ENCODE measurements at regions not wholly inside any gene's neighbourhood (a gene's known extent, or its start where the extent isn't known, plus 50 kb on each side); places are given as distances from the start of the nearest gene placed in this dataset.

- Histone ChIP-seq H3K9ac (ENCODE audit: low read length) (no peak overlapping the region), H3K4me3 (ENCODE audit: low read length) (no peak overlapping the region), H3K79me2 (replicated peaks; ENCODE audit: insufficient read depth, low read length) (no peaks in the 10 kb centered on the region), H4K20me1 (ENCODE audit: insufficient read depth) (no peaks in the 10 kb centered on the region), H3F3A (ENCODE audit: insufficient read depth, low read length, poor library complexity, severe bottlenecking) (no peaks in the 10 kb centered on the region), H3K36me3 (ENCODE audit: insufficient read depth, low read length) (no peaks in the 10 kb centered on the region), H3K9me3 (ENCODE audit: low read length) (no peaks in the 10 kb centered on the region), H3K9me2 (ENCODE audit: insufficient read depth, low read length) (no peaks in the 10 kb centered on the region), H3K27ac (ENCODE audit: low read length) (no peak overlapping the region), H3K27me3 (ENCODE audit: insufficient read depth, low read depth, low read length) (no peaks in the 10 kb centered on the region), H2AFZ (ENCODE audit: low read depth, low read length) (no peak overlapping the region), H3K4me2 (ENCODE audit: low read length) (no peak overlapping the region)
- TF ChIP-seq REST (IDR thresholded peaks at IDR 0.05; ENCODE audit: borderline replicate concordance) (no peak), EZH2 (IDR thresholded peaks at IDR 0.05; ENCODE audit: borderline replicate concordance, insufficient read depth, low read length, poor library complexity, severe bottlenecking) (no peak), EP300 (conservative IDR thresholded peaks at IDR 0.05; ENCODE audit: poor library complexity, severe bottlenecking) (no peak), SMC3 (conservative IDR thresholded peaks at IDR 0.05; ENCODE audit: poor library complexity) (no peak), MXI1 (conservative IDR thresholded peaks at IDR 0.05; ENCODE audit: poor library complexity, severe bottlenecking) (no peak), TAF1 (IDR thresholded peaks at IDR 0.05; ENCODE audit: low read depth) (no peak), RAD21 (conservative IDR thresholded peaks at IDR 0.05) (no peak), POLR2AphosphoS5 (IDR thresholded peaks at IDR 0.05) (no peak)
- TF ChIP-seq, protein P1, sequence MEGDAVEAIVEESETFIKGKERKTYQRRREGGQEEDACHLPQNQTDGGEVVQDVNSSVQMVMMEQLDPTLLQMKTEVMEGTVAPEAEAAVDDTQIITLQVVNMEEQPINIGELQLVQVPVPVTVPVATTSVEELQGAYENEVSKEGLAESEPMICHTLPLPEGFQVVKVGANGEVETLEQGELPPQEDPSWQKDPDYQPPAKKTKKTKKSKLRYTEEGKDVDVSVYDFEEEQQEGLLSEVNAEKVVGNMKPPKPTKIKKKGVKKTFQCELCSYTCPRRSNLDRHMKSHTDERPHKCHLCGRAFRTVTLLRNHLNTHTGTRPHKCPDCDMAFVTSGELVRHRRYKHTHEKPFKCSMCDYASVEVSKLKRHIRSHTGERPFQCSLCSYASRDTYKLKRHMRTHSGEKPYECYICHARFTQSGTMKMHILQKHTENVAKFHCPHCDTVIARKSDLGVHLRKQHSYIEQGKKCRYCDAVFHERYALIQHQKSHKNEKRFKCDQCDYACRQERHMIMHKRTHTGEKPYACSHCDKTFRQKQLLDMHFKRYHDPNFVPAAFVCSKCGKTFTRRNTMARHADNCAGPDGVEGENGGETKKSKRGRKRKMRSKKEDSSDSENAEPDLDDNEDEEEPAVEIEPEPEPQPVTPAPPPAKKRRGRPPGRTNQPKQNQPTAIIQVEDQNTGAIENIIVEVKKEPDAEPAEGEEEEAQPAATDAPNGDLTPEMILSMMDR (IDR thresholded peaks at IDR 0.05; ENCODE audit: poor library complexity, severe bottlenecking), result no peak
These were observed 291.1 kb upstream of the BTBD3 start for GRCh38 chr20:11626551-11626950.

GRCh38 chr20:11642866-11643265 is 274.8 kb upstream of the BTBD3 start:
- no peak overlapping the region for H3K27ac ChIP-seq (ENCODE audit: low read length)
- H2AFZ ChIP-seq (ENCODE audit: low read depth, low read length), result no peak overlapping the region
- H3K79me2 ChIP-seq (replicated peaks; ENCODE audit: insufficient read depth, low read length), result no peaks in the 10 kb centered on the region
- no peaks in the 10 kb centered on the region for H3K36me3 ChIP-seq (ENCODE audit: insufficient read depth, low read length)
- no peak overlapping the region for H3K9ac ChIP-seq (ENCODE audit: low read length)
- no peaks in the 10 kb centered on the region for H3K27me3 ChIP-seq (ENCODE audit: insufficient read depth, low read depth, low read length)
- H3K9me2 ChIP-seq (ENCODE audit: insufficient read depth, low read length), result no peaks in the 10 kb centered on the region
- H4K20me1 ChIP-seq (ENCODE audit: insufficient read depth), result no peaks in the 10 kb centered on the region
- no peaks in the 10 kb centered on the region for H3K9me3 ChIP-seq (ENCODE audit: low read length)
- TF ChIP-seq SMC3 (conservative IDR thresholded peaks at IDR 0.05; ENCODE audit: poor library complexity), result no peak
- TF ChIP-seq EP300 (conservative IDR thresholded peaks at IDR 0.05; ENCODE audit: poor library complexity, severe bottlenecking), result no peak
- TF ChIP-seq MXI1 (conservative IDR thresholded peaks at IDR 0.05; ENCODE audit: poor library complexity, severe bottlenecking), result no peak
- TF ChIP-seq REST (IDR thresholded peaks at IDR 0.05; ENCODE audit: borderline replicate concordance), result no peak
- no peak for TF ChIP-seq TAF1 (IDR thresholded peaks at IDR 0.05; ENCODE audit: low read depth)
- TF ChIP-seq EZH2 (IDR thresholded peaks at IDR 0.05; ENCODE audit: borderline replicate concordance, insufficient read depth, low read length, poor library complexity, severe bottlenecking), result no peak
- TF ChIP-seq POLR2AphosphoS5 (IDR thresholded peaks at IDR 0.05), result no peak
- no peak for TF ChIP-seq RAD21 (conservative IDR thresholded peaks at IDR 0.05)
- TF ChIP-seq, protein P1 (IDR thresholded peaks at IDR 0.05; ENCODE audit: poor library complexity, severe bottlenecking), result no peak
- no peaks in the 10 kb centered on the region for H3F3A ChIP-seq (ENCODE audit: insufficient read depth, low read length, poor library complexity, severe bottlenecking)
- no peak overlapping the region for H3K4me2 ChIP-seq (ENCODE audit: low read length)
- H3K4me3 ChIP-seq (ENCODE audit: low read length), result no peak overlapping the region

All from neural cell (in vitro differentiated cells).